HG03196 (cell line): ENCODE measurements at regions not wholly inside any gene's neighbourhood (a gene's known extent, or its start where the extent isn't known, plus 50 kb on each side); places are given as distances from the start of the nearest gene placed in this dataset.

Source experiments
- ATAC-seq: cut with Tn5 transposase; IDR thresholded peaks from one replicate; pipeline ENCODE4 v1.9.1; 2021; ENCODE audit not compliant: unreplicated experiment

GRCh38 chr3:194801461-194802432, 116.1 kb downstream of the FAM43A start:
- no peak for ATAC-seq

- no peak for ATAC-seq
Observed at GRCh38 chr3:194804796-194805195, 119.1 kb downstream of the FAM43A start.

GRCh38 chr3:194805546-194805945, 119.9 kb downstream of the FAM43A start:
- ATAC-seq = no peak

- ATAC-seq = no peak
Observed at GRCh38 chr3:194806991-194807630, 121.4 kb downstream of the FAM43A start.

GRCh38 chr3:194808640-194809097, 123.0 kb downstream of the FAM43A start:
- no peak for ATAC-seq

- ATAC-seq = no peak
Observed at GRCh38 chr3:194809382-194809781, 123.7 kb downstream of the FAM43A start.

- no peak for ATAC-seq
Observed at GRCh38 chr3:194810076-194810475, 124.4 kb downstream of the FAM43A start.

GRCh38 chr3:194811118-194811517, 125.4 kb downstream of the FAM43A start:
- ATAC-seq = no peak

GRCh38 chr3:194812176-194812575, 126.5 kb downstream of the FAM43A start:
- no peak for ATAC-seq

GRCh38 chr3:194814878-194815357, 129.2 kb downstream of the FAM43A start:
- no peak for ATAC-seq

GRCh38 chr3:194816748-194817591, 131.3 kb downstream of the FAM43A start:
- ATAC-seq = no peak

- no peak for ATAC-seq
Observed at GRCh38 chr3:194817592-194817930, 131.9 kb downstream of the FAM43A start.

- no peak for ATAC-seq
Observed at GRCh38 chr3:194817936-194818335, 132.3 kb downstream of the FAM43A start.

- no peak for ATAC-seq
Observed at GRCh38 chr3:194824100-194824499, 138.4 kb downstream of the FAM43A start.

GRCh38 chr3:194824701-194825111, 139.0 kb downstream of the FAM43A start:
- ATAC-seq = no peak

GRCh38 chr3:194826594-194826993, 140.9 kb downstream of the FAM43A start:
- no peak for ATAC-seq

- no peak for ATAC-seq
Observed at GRCh38 chr3:194827486-194827885, 141.8 kb downstream of the FAM43A start.

- ATAC-seq = no peak
Observed at GRCh38 chr3:194828116-194828515, 142.4 kb downstream of the FAM43A start.

- ATAC-seq = no peak
Observed at GRCh38 chr3:194828926-194829325, 143.2 kb downstream of the FAM43A start.

- ATAC-seq = no peak
Observed at GRCh38 chr3:194830401-194830800, 144.7 kb downstream of the FAM43A start.

GRCh38 chr3:194830978-194831377, 145.3 kb downstream of the FAM43A start:
- ATAC-seq = no peak
